Stimulated activated naive B cell treated with anti-CD40 and anti-IgM and Interleukin-4, amounts not matched to agents 10 μg/mL and 1 μg/mL and 100 μg/mL, for 72 hours (primary cell): ENCODE measurements at regions not wholly inside any gene's neighbourhood (a gene's known extent, or its start where the extent isn't known, plus 50 kb on each side); places are given as distances from the start of the nearest gene placed in this dataset.
"Not testable (repeated sequence)": the region's sequence is repeated elsewhere in the genome, so short reads cannot be mapped to it uniquely, and the experiment has no call there.

Experiments used
- ATAC-seq, 2 donors: fragments of 150-1000 bp; cut with Tn5 transposase; replicated peaks; 2 replicates each; pipeline ENCODE4 v1.10.0; 2021; ENCODE audit warnings: moderate library complexity in 1 of 2
- DNase-seq: peaks from one replicate; pipeline ENCODE4 v3.0.0; 2021
- H3K27ac Mint-ChIP-seq: one replicate; pipeline ENCODE4 v1.8.0; 2022; ENCODE audit warnings: mild to moderate bottlenecking, mixed read lengths
- H3K27me3 Mint-ChIP-seq, 2 donors: one replicate each; pipeline ENCODE4 v1.8.0; 2022; ENCODE audit warnings: mixed read lengths in 2 of 2
- H3K36me3 Mint-ChIP-seq, 2 donors: one replicate each; pipeline ENCODE4 v1.8.0; 2022; ENCODE audit warnings: mixed read lengths in 2 of 2, mild to moderate bottlenecking in 1 of 2
- H3K4me1 Mint-ChIP-seq, 2 donors: one replicate each; pipeline ENCODE4 v1.8.0; 2022; ENCODE audit warnings: mixed read lengths in 2 of 2, mild to moderate bottlenecking in 1 of 2
- H3K4me3 Mint-ChIP-seq, 2 donors: one replicate each; pipeline ENCODE4 v1.8.0; 2022; ENCODE audit warnings: mild to moderate bottlenecking in 2 of 2, mixed read lengths in 2 of 2, moderate library complexity in 1 of 2
- H3K9me3 Mint-ChIP-seq, 2 donors: one replicate each; pipeline ENCODE4 v1.8.0; 2022; ENCODE audit warnings: mixed read lengths in 2 of 2, mild to moderate bottlenecking in 1 of 2

GRCh38 chr7:96591900-96592676, 117.6 kb downstream of the SEM1 start:
- Mint-ChIP-seq H3K27ac (no peak overlapping the region), H3K36me3 (no peaks in the 10 kb centered on the region), H3K9me3 (no peaks in the 10 kb centered on the region), H3K4me1 (no peaks in the 10 kb centered on the region), H3K4me3 (no peak overlapping the region), H3K27me3 (peaks cover 0 to 11% of the 10 kb centered on the region in 2 donors)
- DNase-seq (no peak), ATAC-seq (no peak)

- Mint-ChIP-seq H3K4me3 (no peak overlapping the region), H3K4me1 (no peaks in the 10 kb centered on the region), H3K9me3 (peaks cover 0 to 1% of the 10 kb centered on the region in 2 donors), H3K36me3 (no peaks in the 10 kb centered on the region), H3K27ac (no peak overlapping the region), H3K27me3 (peaks cover 0 to 11% of the 10 kb centered on the region in 2 donors)
- DNase-seq: no peak
- no peak for ATAC-seq
Measured at GRCh38 chr7:96591159-96591899, 118.3 kb downstream of the SEM1 start.

- peaks cover 2 to 4% of the 10 kb centered on the region in 2 donors for H3K9me3 Mint-ChIP-seq
- no peaks in the 10 kb centered on the region for H3K4me1 Mint-ChIP-seq
Measured at GRCh38 chr7:96589038-96589437, 120.6 kb downstream of the SEM1 start.

GRCh38 chr7:96579119-96579518, 130.5 kb downstream of the SEM1 start:
- no peak for DNase-seq
- H3K36me3 Mint-ChIP-seq: no peaks in the 10 kb centered on the region
- no peak overlapping the region for H3K4me3 Mint-ChIP-seq
- H3K9me3 Mint-ChIP-seq: peaks cover 7 to 11% of the 10 kb centered on the region in 2 donors
- no peaks in the 10 kb centered on the region for H3K4me1 Mint-ChIP-seq
- no peak for ATAC-seq
- no peak overlapping the region for H3K27ac Mint-ChIP-seq
- peaks cover 4 to 9% of the 10 kb centered on the region in 2 donors for H3K27me3 Mint-ChIP-seq

More at GRCh38 chr7:96589038-96589437, 120.6 kb downstream of the SEM1 start:
- Mint-ChIP-seq H3K36me3 (no peaks in the 10 kb centered on the region), H3K27ac (no peak overlapping the region), H3K27me3 (peaks cover 0 to 11% of the 10 kb centered on the region in 2 donors), H3K4me3 (no peak overlapping the region)
- DNase-seq (no peak), ATAC-seq (no peak)

- Mint-ChIP-seq H3K4me1 (no peaks in the 10 kb centered on the region), H3K9me3 (peaks cover 8 to 11% of the 10 kb centered on the region in 2 donors), H3K4me3 (no peak overlapping the region), H3K27ac (no peak overlapping the region), H3K36me3 (no peaks in the 10 kb centered on the region), H3K27me3 (peaks cover 4 to 9% of the 10 kb centered on the region in 2 donors)
- DNase-seq (no peak), ATAC-seq (no peak)
Measured at GRCh38 chr7:96578606-96579005, 131.0 kb downstream of the SEM1 start.

GRCh38 chr7:96563409-96563808, 146.2 kb downstream of the SEM1 start:
- ATAC-seq (no peak), DNase-seq (no peak)
- Mint-ChIP-seq H3K4me1 (no peaks in the 10 kb centered on the region), H3K27ac (no peak overlapping the region), H3K36me3 (no peaks in the 10 kb centered on the region), H3K9me3 (no peaks in the 10 kb centered on the region), H3K27me3 (no peaks in the 10 kb centered on the region), H3K4me3 (no peak overlapping the region)

- H3K4me1 Mint-ChIP-seq: no peaks in the 10 kb centered on the region
- no peaks in the 10 kb centered on the region for H3K36me3 Mint-ChIP-seq
- no peaks in the 10 kb centered on the region for H3K27me3 Mint-ChIP-seq
- H3K27ac Mint-ChIP-seq: no peak overlapping the region
- H3K4me3 Mint-ChIP-seq: no peak overlapping the region
- no peaks in the 10 kb centered on the region for H3K9me3 Mint-ChIP-seq
- no peak for DNase-seq
- no peak for ATAC-seq
Measured at GRCh38 chr7:96562966-96563365, 146.7 kb downstream of the SEM1 start.

GRCh38 chr7:96562458-96562857, 147.2 kb downstream of the SEM1 start:
- H3K4me1 Mint-ChIP-seq: no peaks in the 10 kb centered on the region
- no peak for DNase-seq
- no peak for ATAC-seq
- H3K4me3 Mint-ChIP-seq: no peak overlapping the region
- H3K27me3 Mint-ChIP-seq: no peaks in the 10 kb centered on the region
- no peak overlapping the region for H3K27ac Mint-ChIP-seq
- H3K36me3 Mint-ChIP-seq: no peaks in the 10 kb centered on the region
- H3K9me3 Mint-ChIP-seq: no peaks in the 10 kb centered on the region

GRCh38 chr7:96561892-96562291, 147.8 kb downstream of the SEM1 start:
- Mint-ChIP-seq H3K4me3 (no peak overlapping the region), H3K27me3 (no peaks in the 10 kb centered on the region)
- no peak for ATAC-seq

GRCh38 chr7:96558530-96558929, 151.1 kb downstream of the SEM1 start:
- no peaks in the 10 kb centered on the region for H3K27me3 Mint-ChIP-seq
- DNase-seq (no peak), ATAC-seq (no peak)
- H3K9me3 Mint-ChIP-seq: peaks cover 0 to 2% of the 10 kb centered on the region in 2 donors
- H3K36me3 Mint-ChIP-seq: no peaks in the 10 kb centered on the region
- H3K4me3 Mint-ChIP-seq: no peak overlapping the region
- no peaks in the 10 kb centered on the region for H3K4me1 Mint-ChIP-seq
- no peak overlapping the region for H3K27ac Mint-ChIP-seq

More at GRCh38 chr7:96561892-96562291, 147.8 kb downstream of the SEM1 start:
- Mint-ChIP-seq H3K36me3 (no peaks in the 10 kb centered on the region), H3K4me1 (no peaks in the 10 kb centered on the region), H3K27ac (no peak overlapping the region), H3K9me3 (no peaks in the 10 kb centered on the region)
- DNase-seq: no peak

GRCh38 chr7:96558093-96558492, 151.6 kb downstream of the SEM1 start:
- no peak overlapping the region for H3K4me3 Mint-ChIP-seq
- ATAC-seq (no peak), DNase-seq (no peak)
- no peaks in the 10 kb centered on the region for H3K36me3 Mint-ChIP-seq
- no peaks in the 10 kb centered on the region for H3K27me3 Mint-ChIP-seq
- H3K4me1 Mint-ChIP-seq: no peaks in the 10 kb centered on the region
- no peak overlapping the region for H3K27ac Mint-ChIP-seq
- peaks cover 0 to 2% of the 10 kb centered on the region in 2 donors for H3K9me3 Mint-ChIP-seq

GRCh38 chr7:96557598-96557997, 152.0 kb downstream of the SEM1 start:
- ATAC-seq, DNase-seq, H3K4me3 Mint-ChIP-seq, H3K4me1 Mint-ChIP-seq, H3K27me3 Mint-ChIP-seq, H3K27ac Mint-ChIP-seq, H3K36me3 Mint-ChIP-seq, H3K9me3 Mint-ChIP-seq: not testable (repeated sequence)

GRCh38 chr7:96548664-96549063, 161.0 kb downstream of the SEM1 start:
- Mint-ChIP-seq H3K4me3 (no peak overlapping the region), H3K9me3 (no peaks in the 10 kb centered on the region), H3K4me1 (no peaks in the 10 kb centered on the region), H3K27me3 (peaks cover 0 to 4% of the 10 kb centered on the region in 2 donors), H3K36me3 (no peaks in the 10 kb centered on the region), H3K27ac (no peak overlapping the region)
- ATAC-seq (no peak), DNase-seq (no peak)

- Mint-ChIP-seq H3K27me3 (peaks cover 0 to 4% of the 10 kb centered on the region in 2 donors), H3K9me3 (no peaks in the 10 kb centered on the region), H3K4me3 (no peak overlapping the region), H3K36me3 (no peaks in the 10 kb centered on the region), H3K27ac (no peak overlapping the region), H3K4me1 (no peaks in the 10 kb centered on the region)
- DNase-seq (no peak), ATAC-seq (no peak)
Measured at GRCh38 chr7:96547371-96547811, 162.3 kb downstream of the SEM1 start.

GRCh38 chr7:96546426-96546825, 163.2 kb downstream of the SEM1 start:
- DNase-seq (no peak), ATAC-seq (no peak)
- Mint-ChIP-seq H3K9me3 (no peaks in the 10 kb centered on the region), H3K4me1 (no peaks in the 10 kb centered on the region), H3K27ac (no peak overlapping the region), H3K4me3 (no peak overlapping the region), H3K36me3 (no peaks in the 10 kb centered on the region), H3K27me3 (peaks cover 0 to 4% of the 10 kb centered on the region in 2 donors)
